HEK293 (cell line): ENCODE measurements at regions not wholly inside any gene's neighbourhood (a gene's known extent, or its start where the extent isn't known, plus 50 kb on each side); places are given as distances from the start of the nearest gene placed in this dataset.

Experiments
- EGR2 ChIP-seq: fragments of 450-650 bp; formaldehyde crosslinking; IDR thresholded peaks from 2 replicates; pipeline ENCODE4 v1.5.1; 2016; ENCODE audit warnings: low read depth, missing biosample characterization, missing genetic modification characterization
- HOXA7 ChIP-seq: sonication (generic); formaldehyde crosslinking; IDR thresholded peaks from 2 replicates; pipeline ENCODE4 v1.8.1; 2022; ENCODE audit warnings: missing genetic modification reagents, borderline replicate concordance
- SALL2 ChIP-seq: fragments of 450-650 bp; formaldehyde crosslinking; IDR thresholded peaks from 2 replicates; pipeline ENCODE4 v1.5.0; 2017; ENCODE audit warnings: missing biosample characterization, mild to moderate bottlenecking, missing genetic modification characterization, borderline replicate concordance
- TCF7L2 ChIP-seq: IDR thresholded peaks from 2 replicates; pipeline ENCODE4 v1.6.1; 2011; ENCODE audit warnings: low read depth, mild to moderate bottlenecking, inconsistent platforms, low read length, moderate library complexity, borderline replicate concordance
- ZBTB20 ChIP-seq: fragments of 450-650 bp; formaldehyde crosslinking; IDR thresholded peaks from 2 replicates; pipeline ENCODE4 v1.5.1; 2016; ENCODE audit warnings: missing biosample characterization, missing genetic modification characterization
- ZNF777 ChIP-seq: fragments of 450-650 bp; formaldehyde crosslinking; IDR thresholded peaks from 2 replicates; pipeline ENCODE4 v1.5.1; 2017; ENCODE audit warnings: missing biosample characterization, missing genetic modification characterization, borderline replicate concordance
- TF ChIP-seq, protein P1 (sequence below): fragments of 450-650 bp; formaldehyde crosslinking; IDR thresholded peaks from 2 replicates; pipeline ENCODE4 v1.5.1; 2016; ENCODE audit warnings: missing biosample characterization, missing genetic modification characterization

GRCh38 chr1:29518183-29518835 lies 282.0 kb downstream of the PTPRU start:
- no peak for TF ChIP-seq ZBTB20 (tag by site-specific recombination)
- TF ChIP-seq HOXA7 (CRISPR knock-in tag): no peak
- TF ChIP-seq SALL2 (tag by site-specific recombination): no peak
- TF ChIP-seq ZNF777 (tag by site-specific recombination): no peak
- no peak for TF ChIP-seq TCF7L2
- TF ChIP-seq, protein P1, sequence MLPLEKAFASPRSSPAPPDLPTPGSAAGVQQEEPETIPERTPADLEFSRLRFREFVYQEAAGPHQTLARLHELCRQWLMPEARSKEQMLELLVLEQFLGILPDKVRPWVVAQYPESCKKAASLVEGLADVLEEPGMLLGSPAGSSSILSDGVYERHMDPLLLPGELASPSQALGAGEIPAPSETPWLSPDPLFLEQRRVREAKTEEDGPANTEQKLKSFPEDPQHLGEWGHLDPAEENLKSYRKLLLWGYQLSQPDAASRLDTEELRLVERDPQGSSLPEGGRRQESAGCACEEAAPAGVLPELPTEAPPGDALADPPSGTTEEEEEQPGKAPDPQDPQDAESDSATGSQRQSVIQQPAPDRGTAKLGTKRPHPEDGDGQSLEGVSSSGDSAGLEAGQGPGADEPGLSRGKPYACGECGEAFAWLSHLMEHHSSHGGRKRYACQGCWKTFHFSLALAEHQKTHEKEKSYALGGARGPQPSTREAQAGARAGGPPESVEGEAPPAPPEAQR: no peak
- TF ChIP-seq EGR2 (tag by site-specific recombination): no peak
